ENCODE measurements at regions not wholly inside any gene's neighbourhood (a gene's known extent, or its start where the extent isn't known, plus 50 kb on each side); places are given as distances from the start of the nearest gene placed in this dataset.

- no peak for DNase-seq
These were observed 420.2 kb downstream of the MED13L start for GRCh38 chr12:115857160-115857920.

GRCh38 chr12:115852054-115852453 is 425.4 kb downstream of the MED13L start:
- DNase-seq: no peak

GRCh38 chr12:115850957-115851356 is 426.5 kb downstream of the MED13L start:
- DNase-seq: no peak

- DNase-seq: no peak
These were observed 428.1 kb downstream of the MED13L start for GRCh38 chr12:115849262-115849943.

GRCh38 chr12:115847398-115847797 is 430.1 kb downstream of the MED13L start:
- DNase-seq: no peak

- DNase-seq: no peak
These were observed 431.0 kb downstream of the MED13L start for GRCh38 chr12:115846516-115846915.

- DNase-seq: no peak
These were observed 437.3 kb downstream of the MED13L start for GRCh38 chr12:115840159-115840558.

GRCh38 chr12:115838952-115839351 is 438.5 kb downstream of the MED13L start:
- no peak for DNase-seq

- no peak for DNase-seq
These were observed 440.3 kb downstream of the MED13L start for GRCh38 chr12:115837220-115837619.

- no peak for DNase-seq
These were observed 442.0 kb downstream of the MED13L start for GRCh38 chr12:115835445-115835844.

GRCh38 chr12:115833704-115834103 is 443.8 kb downstream of the MED13L start:
- no peak for DNase-seq

GRCh38 chr12:115830633-115831032 is 446.9 kb downstream of the MED13L start:
- no peak for DNase-seq

- DNase-seq: no peak
These were observed 447.4 kb downstream of the MED13L start for GRCh38 chr12:115830070-115830469.

GRCh38 chr12:115828168-115828567 is 449.3 kb downstream of the MED13L start:
- no peak for DNase-seq

GRCh38 chr12:115824936-115825602 is 452.4 kb downstream of the MED13L start:
- DNase-seq: no peak

GRCh38 chr12:115823635-115824034 is 453.9 kb downstream of the MED13L start:
- no peak for DNase-seq

GRCh38 chr12:115820656-115821055 is 456.8 kb downstream of the MED13L start:
- DNase-seq: no peak

GRCh38 chr12:115818973-115819372 is 458.5 kb downstream of the MED13L start:
- no peak for DNase-seq

- DNase-seq: no peak
These were observed 460.1 kb downstream of the MED13L start for GRCh38 chr12:115817389-115817788.

- no peak for DNase-seq
These were observed 461.6 kb downstream of the MED13L start for GRCh38 chr12:115815924-115816323.

- no peak for DNase-seq
These were observed 464.2 kb downstream of the MED13L start for GRCh38 chr12:115813256-115813655.

- DNase-seq: no peak
These were observed 465.6 kb downstream of the MED13L start for GRCh38 chr12:115811929-115812328.

GRCh38 chr12:115811045-115811444 is 466.4 kb downstream of the MED13L start:
- no peak for DNase-seq

Measured in hippocampal formation (tissue), 2 donors.